ENCODE measurements at regions not wholly inside any gene's neighbourhood (a gene's known extent, or its start where the extent isn't known, plus 50 kb on each side); places are given as distances from the start of the nearest gene placed in this dataset.

DNA sequence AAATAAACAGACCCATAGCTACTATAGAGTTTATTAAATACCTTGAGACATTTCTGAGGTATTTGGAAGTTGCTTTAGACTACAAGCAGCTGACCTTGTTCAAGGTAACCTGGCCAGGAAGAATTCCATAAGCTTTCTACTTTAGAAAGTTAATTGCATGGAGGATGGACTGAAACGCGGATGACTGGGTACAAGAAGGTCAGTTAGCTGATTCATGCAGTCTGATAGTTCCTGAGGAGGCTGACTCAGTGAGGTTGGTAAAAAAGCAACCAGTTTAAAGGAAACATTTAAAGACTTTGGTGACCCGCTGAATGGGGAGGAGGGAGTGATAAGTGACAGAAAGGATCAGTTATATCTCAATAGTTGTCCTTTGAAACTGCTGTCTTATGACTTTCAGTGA, 670.1 kb upstream of the CDH9 start:
- no peak overlapping the region for H3K23ac ChIP-seq (ENCODE audit: insufficient read length)
- no peaks in the 10 kb centered on the region for H3K23me2 ChIP-seq (ENCODE audit: low read depth, low read length)
- no peaks in the 10 kb centered on the region for H3K27me3 ChIP-seq (replicated peaks in 1 of 4; ENCODE audit: control insufficient read depth in 3 of 4, extremely low read depth in 1 of 4, insufficient read depth in 3 of 4, low read length in 3 of 4)
- no peak for DNase-seq (ENCODE audit: low read depth in 1 of 2, low spot score in 2 of 2)
- no peak overlapping the region for H4K5ac ChIP-seq (ENCODE audit: insufficient read length, low read depth, low read length)
- CTCF ChIA-PET (ENCODE audit: partially characterized antibody): interaction anchor here (1.5 kb wide), 1 partner anchor 56 kb away, joined by 4 read pairs; no protein-coding TSS in a partner anchor
- H2AK5ac ChIP-seq (ENCODE audit: low read depth, low read length): no peak overlapping the region
- H3K27ac ChIP-seq (ENCODE audit: low read depth, low read length): no peak overlapping the region
- no peak overlapping the region for H4K8ac ChIP-seq (ENCODE audit: extremely low read depth, insufficient read depth, low read length)
- 91% methylated on average over 3 of the region's 3 CpGs; no CpG with 5 or more reads in 1 of the 2 experiments for WGBS, 2 experiments (ENCODE audit: extremely low coverage in 1 of 2, insufficient coverage in 1 of 2, insufficient read length in 1 of 2, insufficient replicate concordance in 2 of 2, low coverage in 1 of 2, low lambda C conversion rate in 2 of 2, missing lambda C conversion rate in 1 of 2)
- no peak overlapping the region for H3K18ac ChIP-seq (ENCODE audit: extremely low read depth, low read length)
- no peaks in the 10 kb centered on the region for H4K20me1 ChIP-seq (replicated peaks in 1 of 2; ENCODE audit: control insufficient read depth in 1 of 2, insufficient read depth in 2 of 2, low read length in 2 of 2)
- H3K4me1 ChIP-seq (replicated peaks in 1 of 4; ENCODE audit: control insufficient read depth in 3 of 4, insufficient read depth in 4 of 4, low read length in 3 of 4): no peaks in the 10 kb centered on the region
- FAIRE-seq: peak; percentile 13
- H3K79me1 ChIP-seq (ENCODE audit: low read depth, low read length): no peaks in the 10 kb centered on the region
- H3K56ac ChIP-seq (replicated peaks; ENCODE audit: insufficient read length, low read depth, low read length): no peak overlapping the region
- no peak overlapping the region for H2BK15ac ChIP-seq (ENCODE audit: low read length)
- no peak overlapping the region for H3K4me2 ChIP-seq (ENCODE audit: insufficient read depth in 1 of 2, low read depth in 2 of 2, low read length in 2 of 2)
- no peak overlapping the region for H3K4me3 ChIP-seq (ENCODE audit: extremely low read depth in 1 of 4, insufficient read depth in 2 of 4, low read depth in 3 of 4, low read length in 4 of 4)
- no peak overlapping the region for H2BK120ac ChIP-seq (replicated peaks; ENCODE audit: low read depth, low read length)
- no peak overlapping the region for H2BK5ac ChIP-seq (ENCODE audit: low read depth, low read length)
- POLR2A ChIA-PET (ENCODE audit: partially characterized antibody): interaction anchor here (0.6 kb wide), 1 partner anchor 73 kb away, joined by 3 read pairs; no protein-coding TSS in a partner anchor
- no peaks in the 10 kb centered on the region for H3K36me3 ChIP-seq (ENCODE audit: control insufficient read depth in 2 of 4, insufficient read depth in 4 of 4, low read length in 3 of 4)
- no peaks in the 10 kb centered on the region for H3K9me3 ChIP-seq (ENCODE audit: insufficient read depth in 2 of 2, low read depth in 1 of 2, low read length in 1 of 2)
- H4K91ac ChIP-seq (replicated peaks; ENCODE audit: insufficient read length, low read length): no peak overlapping the region
- no peaks in the 10 kb centered on the region for H3K79me2 ChIP-seq (ENCODE audit: control insufficient read depth in 1 of 2, insufficient read depth in 2 of 2, low read length in 2 of 2)
- no peak overlapping the region for H2BK20ac ChIP-seq (ENCODE audit: low read length)
- no peak for TF ChIP-seq SP4 (IDR thresholded peaks at IDR 0.05; ENCODE audit: low read length)
- no peak for TF ChIP-seq POLR2A (IDR thresholded peaks at IDR 0.05; ENCODE audit: control extremely low read depth in 1 of 2, low read depth in 2 of 2, low read length in 2 of 2)
- TF ChIP-seq SIN3A (conservative IDR thresholded peaks at IDR 0.05 in 1 of 2, IDR thresholded peaks at IDR 0.05 in 1 of 2; ENCODE audit: low read depth in 1 of 2, low read length in 2 of 2): no peak
- TF ChIP-seq, protein P1, sequence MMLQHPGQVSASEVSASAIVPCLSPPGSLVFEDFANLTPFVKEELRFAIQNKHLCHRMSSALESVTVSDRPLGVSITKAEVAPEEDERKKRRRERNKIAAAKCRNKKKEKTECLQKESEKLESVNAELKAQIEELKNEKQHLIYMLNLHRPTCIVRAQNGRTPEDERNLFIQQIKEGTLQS (IDR thresholded peaks at IDR 0.05; ENCODE audit: insufficient read depth, low read depth, low read length): no peak
- TF ChIP-seq SIRT6 (IDR thresholded peaks at IDR 0.05; ENCODE audit: low read length): no peak
- TF ChIP-seq SAP30 (IDR thresholded peaks at IDR 0.05; ENCODE audit: insufficient read depth, insufficient replicate concordance, low read length): no peak
- no peak for TF ChIP-seq CTBP2 (IDR thresholded peaks at IDR 0.05; ENCODE audit: borderline replicate concordance, insufficient read depth, insufficient read length, low read length)
- TF ChIP-seq JUND (IDR thresholded peaks at IDR 0.05; ENCODE audit: low read length): no peak
- TF ChIP-seq CBX5 (IDR thresholded peaks at IDR 0.05; ENCODE audit: low read depth, low read length): no peak
- no peak for TF ChIP-seq NRF1 (IDR thresholded peaks at IDR 0.05; ENCODE audit: low read depth, low read length)
- no peak for TF ChIP-seq TCF12 (IDR thresholded peaks at IDR 0.05; ENCODE audit: low read depth, low read length)
- no peak for TF ChIP-seq GABPA (IDR thresholded peaks at IDR 0.05; ENCODE audit: borderline replicate concordance, insufficient read depth, low read length)
- H3K9ac ChIP-seq (replicated peaks in 1 of 4; ENCODE audit: extremely low read depth in 1 of 4, low read depth in 3 of 4, low read length in 3 of 4): no peak overlapping the region
- peak overlapping the region; percentile 24; the same call in 1 of the 2 replicates for H2AFZ ChIP-seq (ENCODE audit: low read length)
- H3K4ac ChIP-seq (replicated peaks; ENCODE audit: insufficient read length, low read depth, low read length): no peak overlapping the region
- no peak overlapping the region for H2BK12ac ChIP-seq (ENCODE audit: low read depth, low read length)
- H3K14ac ChIP-seq (ENCODE audit: insufficient read length): no peak overlapping the region

Data from H1 (cell line).